Urothelium cell line (cell line): ENCODE measurements at regions not wholly inside any gene's neighbourhood (a gene's known extent, or its start where the extent isn't known, plus 50 kb on each side); places are given as distances from the start of the nearest gene placed in this dataset.

Experiments
- DNase-seq: peaks from one replicate; pipeline ENCODE4 v3.0.0; 2011; ENCODE audit warnings: low spot score, mixed read lengths
- FAIRE-seq: peaks from 2 replicates; lab custom pipeline; 2011; peaks lifted over from hg19 to GRCh38; lab: Jason Lieb, UNC

GRCh38 chr18:8499810-8500675, 109.2 kb upstream of the RAB12 start:
- DNase-seq (no peak), FAIRE-seq (no peak)

GRCh38 chr18:8501044-8501443, 108.2 kb upstream of the RAB12 start:
- FAIRE-seq: no peak
- no peak for DNase-seq

GRCh38 chr18:8503248-8503647, 106.0 kb upstream of the RAB12 start:
- FAIRE-seq (no peak), DNase-seq (no peak)

GRCh38 chr18:8504424-8504823, 104.8 kb upstream of the RAB12 start:
- DNase-seq (no peak), FAIRE-seq (no peak)

GRCh38 chr18:8504880-8505435, 104.3 kb upstream of the RAB12 start:
- FAIRE-seq (no peak), DNase-seq (no peak)

- DNase-seq (no peak), FAIRE-seq (no peak)
These were observed 102.8 kb upstream of the RAB12 start for GRCh38 chr18:8506251-8507049.

GRCh38 chr18:8507361-8507760, 101.9 kb upstream of the RAB12 start:
- DNase-seq (no peak), FAIRE-seq (no peak)

- no peak for DNase-seq
- FAIRE-seq: peak; percentile 93
These were observed 101.1 kb upstream of the RAB12 start for GRCh38 chr18:8507915-8508705.

GRCh38 chr18:8513249-8513648, 96.0 kb upstream of the RAB12 start:
- FAIRE-seq: no peak
- no peak for DNase-seq

- FAIRE-seq (no peak), DNase-seq (no peak)
These were observed 94.8 kb upstream of the RAB12 start for GRCh38 chr18:8514409-8514808.

- no peak for DNase-seq
- peak; percentile 92 for FAIRE-seq
These were observed 93.9 kb upstream of the RAB12 start for GRCh38 chr18:8515142-8515865.

GRCh38 chr18:8516371-8517250, 92.6 kb upstream of the RAB12 start:
- FAIRE-seq: no peak
- peak; percentile 67 for DNase-seq

- no peak for FAIRE-seq
- no peak for DNase-seq
These were observed 92.0 kb upstream of the RAB12 start for GRCh38 chr18:8517276-8517675.

GRCh38 chr18:8519102-8519501, 90.1 kb upstream of the RAB12 start:
- no peak for DNase-seq
- no peak for FAIRE-seq

- DNase-seq: no peak
- FAIRE-seq: no peak
These were observed 89.0 kb upstream of the RAB12 start for GRCh38 chr18:8520266-8520665.

GRCh38 chr18:8522756-8523155, 86.5 kb upstream of the RAB12 start:
- FAIRE-seq (no peak), DNase-seq (no peak)

- FAIRE-seq (no peak), DNase-seq (no peak)
These were observed 83.5 kb upstream of the RAB12 start for GRCh38 chr18:8525692-8526091.

- DNase-seq: no peak
- FAIRE-seq: no peak
These were observed 82.9 kb upstream of the RAB12 start for GRCh38 chr18:8526332-8526731.

GRCh38 chr18:8529609-8530008, 79.6 kb upstream of the RAB12 start:
- no peak for DNase-seq
- peak; percentile 37 for FAIRE-seq
